Cardiac muscle cell (in vitro differentiated cells and primary cell): ENCODE measurements at regions not wholly inside any gene's neighbourhood (a gene's known extent, or its start where the extent isn't known, plus 50 kb on each side); places are given as distances from the start of the nearest gene placed in this dataset.

Experiments used
- DNase-seq, 2 donors: peaks; one replicate each; pipeline versions ENCODE4 v3.0.0 to v3.0.0-alpha.2; 2010 to 2017; ENCODE audit warnings: low read depth in 1 of 2, low spot score in 1 of 2
- H3K27ac ChIP-seq: fragments of 200-600 bp; sonication (generic); 2 replicates; pipeline ENCODE4 v1.5.1; 2016
- H3K27me3 ChIP-seq: fragments of 200-600 bp; sonication (generic); 2 replicates; pipeline ENCODE4 v1.6.0; 2016; ENCODE audit warnings: control low read depth
- H3K36me3 ChIP-seq: fragments of 200-600 bp; sonication (generic); 2 replicates; pipeline ENCODE4 v1.5.1; 2016; ENCODE audit warnings: control low read depth
- H3K4me1 ChIP-seq: fragments of 200-600 bp; sonication (generic); 2 replicates; pipeline ENCODE4 v1.8.1; 2017; ENCODE audit warnings: low read depth, mild to moderate bottlenecking, mixed run types
- H3K4me3 ChIP-seq: fragments of 200-600 bp; sonication (generic); 2 replicates; pipeline ENCODE4 v1.5.1; 2016; ENCODE audit warnings: mild to moderate bottlenecking
- H3K9me3 ChIP-seq: fragments of 200-600 bp; sonication (generic); 2 replicates; pipeline ENCODE4 v1.5.1; 2017; ENCODE audit warnings: low read depth, mild to moderate bottlenecking, control low read depth
- CTCF ChIP-seq: IDR thresholded peaks from 2 replicates; pipeline ENCODE4 v1.5.1; 2012; ENCODE audit warnings: low read depth, mild to moderate bottlenecking, low read length

- no peak for TF ChIP-seq CTCF
- H3K4me1 ChIP-seq = no peaks in the 10 kb centered on the region
- no peak overlapping the region for H3K27ac ChIP-seq
- no peak overlapping the region for H3K4me3 ChIP-seq
- H3K27me3 ChIP-seq = no peaks in the 10 kb centered on the region
- peaks cover 4% of the 10 kb centered on the region for H3K9me3 ChIP-seq
- H3K36me3 ChIP-seq = no peaks in the 10 kb centered on the region
- peak in 1 of 2 donors; percentile 10 for DNase-seq
Observed at GRCh38 chr1:143625886-143626285, 345.9 kb downstream of the FAM72C start.

GRCh38 chr1:143619851-143620250 is 351.9 kb downstream of the FAM72C start:
- H3K4me1 ChIP-seq = no peaks in the 10 kb centered on the region
- TF ChIP-seq CTCF = no peak
- H3K27me3 ChIP-seq = no peaks in the 10 kb centered on the region
- DNase-seq = no peak
- H3K9me3 ChIP-seq = peaks cover 2% of the 10 kb centered on the region
- no peak overlapping the region for H3K27ac ChIP-seq
- H3K36me3 ChIP-seq = no peaks in the 10 kb centered on the region
- no peak overlapping the region for H3K4me3 ChIP-seq

GRCh38 chr1:143611159-143611558 is 360.6 kb downstream of the FAM72C start:
- peak in 1 of 2 donors; percentile 24 for DNase-seq
- Histone ChIP-seq H3K4me3 (no peak overlapping the region), H3K27me3 (no peaks in the 10 kb centered on the region), H3K27ac (no peak overlapping the region), H3K4me1 (no peaks in the 10 kb centered on the region), H3K9me3 (no peaks in the 10 kb centered on the region), H3K36me3 (no peaks in the 10 kb centered on the region)
- peak; percentile 17 for TF ChIP-seq CTCF

GRCh38 chr1:143610196-143610595 is 361.6 kb downstream of the FAM72C start:
- no peak overlapping the region for H3K27ac ChIP-seq
- no peak for DNase-seq
- H3K9me3 ChIP-seq = no peaks in the 10 kb centered on the region
- no peak for TF ChIP-seq CTCF
- no peaks in the 10 kb centered on the region for H3K27me3 ChIP-seq
- H3K4me1 ChIP-seq = no peaks in the 10 kb centered on the region
- H3K36me3 ChIP-seq = no peaks in the 10 kb centered on the region
- H3K4me3 ChIP-seq = no peak overlapping the region

GRCh38 chr1:143604887-143605286 is 366.9 kb downstream of the FAM72C start:
- no peaks in the 10 kb centered on the region for H3K4me1 ChIP-seq
- H3K27me3 ChIP-seq = no peaks in the 10 kb centered on the region
- H3K9me3 ChIP-seq = no peaks in the 10 kb centered on the region
- H3K4me3 ChIP-seq = no peak overlapping the region
- H3K27ac ChIP-seq = no peak overlapping the region
- TF ChIP-seq CTCF = no peak
- no peaks in the 10 kb centered on the region for H3K36me3 ChIP-seq
- DNase-seq = no peak

- Histone ChIP-seq H3K4me3 (no peak overlapping the region), H3K36me3 (no peaks in the 10 kb centered on the region), H3K27me3 (no peaks in the 10 kb centered on the region), H3K27ac (no peak overlapping the region), H3K9me3 (no peaks in the 10 kb centered on the region), H3K4me1 (no peaks in the 10 kb centered on the region)
- no peak for DNase-seq
- no peak for TF ChIP-seq CTCF
Observed at GRCh38 chr1:143584508-143584907, 387.3 kb downstream of the FAM72C start.
